ENCODE measurements at regions not wholly inside any gene's neighbourhood (a gene's known extent, or its start where the extent isn't known, plus 50 kb on each side); places are given as distances from the start of the nearest gene placed in this dataset.

DNA sequence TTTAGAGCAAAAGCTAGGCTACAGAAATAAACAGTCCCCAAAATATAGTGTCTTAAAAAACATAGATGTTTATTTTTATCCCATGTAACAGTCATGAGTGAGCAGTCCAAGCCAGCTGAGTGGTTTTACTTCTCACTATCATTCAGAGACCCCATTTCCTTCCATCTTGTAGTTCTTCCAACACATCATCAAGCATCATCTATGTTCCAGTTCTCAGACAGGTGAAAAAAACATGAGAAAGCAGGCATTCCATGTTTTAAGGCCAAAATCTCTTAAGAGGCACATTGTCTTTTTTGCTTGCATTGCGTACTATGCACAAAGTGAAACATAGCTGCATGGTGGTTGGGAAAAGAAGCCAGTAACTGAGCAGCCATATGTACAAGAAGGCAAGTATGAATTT lies 128.6 kb downstream of the ATOH1 start:
- Histone ChIP-seq H3K36me3 (ENCODE audit: low read depth) (no peaks in the 10 kb centered on the region), H3K9me3 (peaks cover 3% of the 10 kb centered on the region), H3K4me3 (no peak overlapping the region), H3K4me1 (ENCODE audit: low read depth) (no peaks in the 10 kb centered on the region)
- no peak for DNase-seq
- intact Hi-C loops (cut with DNase I, micrococcal nuclease): no loop called here
- TF ChIP-seq, protein P1, sequence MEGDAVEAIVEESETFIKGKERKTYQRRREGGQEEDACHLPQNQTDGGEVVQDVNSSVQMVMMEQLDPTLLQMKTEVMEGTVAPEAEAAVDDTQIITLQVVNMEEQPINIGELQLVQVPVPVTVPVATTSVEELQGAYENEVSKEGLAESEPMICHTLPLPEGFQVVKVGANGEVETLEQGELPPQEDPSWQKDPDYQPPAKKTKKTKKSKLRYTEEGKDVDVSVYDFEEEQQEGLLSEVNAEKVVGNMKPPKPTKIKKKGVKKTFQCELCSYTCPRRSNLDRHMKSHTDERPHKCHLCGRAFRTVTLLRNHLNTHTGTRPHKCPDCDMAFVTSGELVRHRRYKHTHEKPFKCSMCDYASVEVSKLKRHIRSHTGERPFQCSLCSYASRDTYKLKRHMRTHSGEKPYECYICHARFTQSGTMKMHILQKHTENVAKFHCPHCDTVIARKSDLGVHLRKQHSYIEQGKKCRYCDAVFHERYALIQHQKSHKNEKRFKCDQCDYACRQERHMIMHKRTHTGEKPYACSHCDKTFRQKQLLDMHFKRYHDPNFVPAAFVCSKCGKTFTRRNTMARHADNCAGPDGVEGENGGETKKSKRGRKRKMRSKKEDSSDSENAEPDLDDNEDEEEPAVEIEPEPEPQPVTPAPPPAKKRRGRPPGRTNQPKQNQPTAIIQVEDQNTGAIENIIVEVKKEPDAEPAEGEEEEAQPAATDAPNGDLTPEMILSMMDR (IDR thresholded peaks at IDR 0.05): no peak
- ATAC-seq: no peak

DNA sequence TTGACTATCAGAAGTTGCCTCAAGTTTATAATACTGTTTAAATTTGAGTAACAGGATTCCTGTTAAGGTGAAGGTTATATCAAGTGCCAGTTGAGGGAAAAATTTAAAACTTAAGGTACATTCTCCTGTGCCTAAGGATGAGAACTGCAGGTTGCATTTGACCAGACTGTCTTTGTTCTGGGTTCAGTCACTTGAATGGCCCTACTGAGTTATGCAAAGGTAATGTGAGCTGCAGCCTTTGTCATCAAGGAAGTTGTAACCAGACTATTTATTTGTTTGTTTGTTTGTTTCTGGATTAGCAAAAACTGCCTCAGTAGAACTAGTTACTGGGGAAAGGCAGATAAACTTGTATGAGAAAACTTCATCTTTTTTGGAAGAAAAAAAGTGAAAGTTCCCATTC lies 131.9 kb downstream of the ATOH1 start:
- Histone ChIP-seq H3K9me3 (no peaks in the 10 kb centered on the region), H3K4me3 (no peak overlapping the region), H3K36me3 (ENCODE audit: low read depth) (no peaks in the 10 kb centered on the region), H3K4me1 (ENCODE audit: low read depth) (no peaks in the 10 kb centered on the region)
- TF ChIP-seq, protein P1 (IDR thresholded peaks at IDR 0.05): no peak
- intact Hi-C loops (cut with DNase I, micrococcal nuclease): no loop called here
- ATAC-seq: no peak
- no peak for DNase-seq

DNA sequence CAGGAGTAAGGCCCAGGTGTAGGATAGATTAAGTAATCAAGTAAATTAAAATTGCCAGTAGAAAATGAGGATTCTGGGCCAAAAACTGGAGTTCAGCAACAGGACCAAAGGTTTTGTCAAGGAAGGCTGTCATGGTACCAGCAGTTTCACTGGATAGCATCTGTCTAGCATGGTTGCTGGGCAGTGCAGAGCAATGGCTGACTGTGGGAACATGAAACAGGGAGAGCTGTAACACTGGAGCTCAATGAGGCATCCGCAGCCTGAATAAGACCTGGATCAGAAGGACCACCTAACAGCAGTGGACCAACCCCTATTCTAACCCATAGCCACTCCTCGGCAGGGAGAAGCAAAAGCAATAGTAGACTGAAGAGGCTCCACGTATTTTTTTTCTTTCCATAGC lies 132.4 kb downstream of the ATOH1 start:
- DNase-seq (no peak), ATAC-seq (no peak)
- no peaks in the 10 kb centered on the region for H3K4me1 ChIP-seq (ENCODE audit: low read depth)
- no peaks in the 10 kb centered on the region for H3K36me3 ChIP-seq (ENCODE audit: low read depth)
- no peaks in the 10 kb centered on the region for H3K9me3 ChIP-seq
- H3K4me3 ChIP-seq: no peak overlapping the region
- intact Hi-C loops (cut with DNase I, micrococcal nuclease): no loop called here
- TF ChIP-seq, protein P1 (IDR thresholded peaks at IDR 0.05): no peak

DNA sequence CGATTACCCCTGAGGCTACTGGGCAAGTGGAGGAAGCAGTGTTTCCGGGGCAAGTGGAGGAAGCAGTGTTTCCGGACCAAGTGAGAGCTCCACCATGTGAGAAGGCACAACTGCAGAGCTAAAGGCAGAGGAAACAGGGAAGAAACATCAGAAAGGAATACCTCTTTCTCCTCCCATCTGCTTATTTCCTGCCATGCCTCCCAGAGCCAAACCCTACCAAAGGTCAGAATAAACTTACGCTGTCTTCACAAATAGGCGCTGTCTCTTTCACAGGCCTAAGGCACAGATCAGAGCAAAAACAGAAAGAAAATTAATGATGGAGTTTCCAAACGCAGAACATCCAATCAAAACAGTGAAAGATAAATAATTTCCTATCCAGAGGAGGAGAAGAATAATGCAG lies 153.0 kb downstream of the ATOH1 start:
- peak; percentile 81 for ATAC-seq
- TF ChIP-seq, protein P1 (IDR thresholded peaks at IDR 0.05): no peak

DNA sequence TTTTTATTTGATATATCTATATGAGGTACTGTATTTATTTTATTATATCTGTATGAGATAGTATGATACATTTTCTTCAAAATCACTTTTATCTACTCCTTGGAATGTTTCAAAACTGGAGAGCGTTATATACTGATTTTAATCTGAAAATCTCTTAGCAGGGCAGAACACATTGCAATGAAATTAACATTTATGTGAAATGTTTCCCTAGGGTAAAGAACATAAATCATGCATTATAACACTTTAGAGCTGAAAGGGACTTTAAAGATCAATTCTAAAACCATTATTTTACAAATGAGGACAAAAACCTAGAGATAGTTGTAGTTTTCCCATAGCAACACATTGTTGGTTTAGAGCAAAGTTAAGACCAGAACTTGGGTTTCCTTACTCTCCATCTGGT lies 153.7 kb downstream of the ATOH1 start:
- ATAC-seq: no peak
- intact Hi-C loops (cut with DNase I, micrococcal nuclease): no loop called here
- TF ChIP-seq, protein P1 (IDR thresholded peaks at IDR 0.05): no peak
- DNase-seq: no peak
- Histone ChIP-seq H3K9me3 (peaks cover 10% of the 10 kb centered on the region), H3K4me1 (ENCODE audit: low read depth) (peaks cover 3% of the 10 kb centered on the region), H3K36me3 (ENCODE audit: low read depth) (no peaks in the 10 kb centered on the region), H3K4me3 (no peak overlapping the region)

More for the DNA sequence above, 153.0 kb downstream of the ATOH1 start:
- Histone ChIP-seq H3K4me3 (no peak overlapping the region), H3K36me3 (ENCODE audit: low read depth) (no peaks in the 10 kb centered on the region), H3K9me3 (peaks cover 12% of the 10 kb centered on the region), H3K4me1 (ENCODE audit: low read depth) (peaks cover 3% of the 10 kb centered on the region)
- peak in 1 of 3 donors; percentile 9 for DNase-seq
- intact Hi-C loops (cut with DNase I, micrococcal nuclease): no loop called here

DNA sequence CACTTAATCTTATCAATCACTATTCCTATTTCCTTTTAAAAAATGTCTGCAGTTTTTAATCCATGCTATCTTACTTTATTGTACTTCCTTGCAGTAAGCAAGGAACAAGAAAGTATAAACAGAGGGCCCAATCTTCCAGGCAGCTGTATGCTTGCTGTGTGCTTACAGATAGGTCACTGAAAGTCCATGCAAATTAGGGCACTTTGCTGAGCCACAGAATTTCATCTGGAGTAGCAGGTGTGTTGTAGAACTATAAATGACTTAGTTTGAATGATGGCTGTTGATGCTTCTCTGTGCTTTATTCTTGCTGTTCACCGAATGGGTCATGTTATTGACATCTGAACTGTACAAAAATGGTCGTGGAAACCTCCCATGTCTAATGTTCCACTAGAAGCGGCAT lies 154.6 kb downstream of the ATOH1 start:
- ATAC-seq: peak; percentile 45
- H3K4me3 ChIP-seq: no peak overlapping the region
- intact Hi-C loops (cut with DNase I, micrococcal nuclease): no loop called here
- H3K9me3 ChIP-seq: peaks cover 4% of the 10 kb centered on the region
- H3K36me3 ChIP-seq (ENCODE audit: low read depth): no peaks in the 10 kb centered on the region
- DNase-seq: no peak
- TF ChIP-seq, protein P1 (IDR thresholded peaks at IDR 0.05): no peak
- peaks cover 3% of the 10 kb centered on the region for H3K4me1 ChIP-seq (ENCODE audit: low read depth)
